Posterior cingulate gyrus (tissue), 11 donors: ENCODE measurements at regions not wholly inside any gene's neighbourhood (a gene's known extent, or its start where the extent isn't known, plus 50 kb on each side); places are given as distances from the start of the nearest gene placed in this dataset.
A peak's percentile ranks its signal among the peaks of the same experiment; 100 is the strongest.
"Not testable (repeated sequence)": the region's sequence is repeated elsewhere in the genome, so short reads cannot be mapped to it uniquely, and the experiment has no call there.

Experiments used
- DNase-seq, 10 donors: peaks; one replicate each; pipeline versions ENCODE4 v3.0.0 to v3.0.0-alpha.2; 2020 to 2021; ENCODE audit warnings: mixed read lengths in 3 of 10
- intact Hi-C: fragments of 100-400 bp; cut with DNase I; formaldehyde crosslinking; loops from one replicate; pipeline ENCODE4 v1.15.1; 2023

DNA sequence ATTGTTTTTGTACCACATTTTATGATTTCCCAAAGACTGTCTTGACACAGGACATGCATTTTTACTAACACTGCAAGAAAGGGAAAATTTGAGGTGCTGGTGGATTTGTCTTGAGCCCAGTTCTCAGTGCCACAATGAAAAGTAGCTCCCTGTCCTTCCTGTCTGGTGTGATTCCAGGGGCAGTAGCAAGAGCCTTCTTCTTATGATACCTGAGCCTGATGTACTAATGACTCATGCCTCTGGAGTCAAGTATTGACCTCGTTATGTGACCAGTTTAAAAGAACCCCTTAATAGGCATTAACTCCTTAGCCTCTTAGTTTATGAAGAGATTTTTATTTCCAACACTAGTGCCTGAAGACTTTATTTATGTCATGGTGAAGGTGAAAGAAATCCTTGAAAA lies 728.6 kb downstream of the SLC4A3 start:
- intact Hi-C loops: no loop called here
- DNase-seq: no peak

DNA sequence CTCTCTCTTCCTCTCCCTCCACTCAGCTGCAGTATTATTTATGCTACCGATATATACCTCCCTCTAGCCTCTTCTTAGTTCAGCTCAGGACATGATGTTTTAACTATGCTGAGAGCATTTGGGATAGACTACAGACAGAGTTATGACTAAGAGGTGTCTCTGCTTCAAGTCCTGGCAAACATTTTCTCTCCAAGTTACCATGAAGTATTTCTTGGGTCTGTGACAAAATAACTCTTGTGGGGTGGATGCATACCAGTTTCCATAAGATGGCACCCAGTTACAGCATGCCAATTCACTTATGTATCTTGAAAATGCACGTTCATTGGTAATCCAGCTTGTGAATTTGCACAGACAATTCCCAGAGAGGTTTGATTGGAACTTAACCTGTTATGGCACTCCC lies 737.6 kb downstream of the SLC4A3 start:
- DNase-seq: no peak
- intact Hi-C loops: no loop called here

DNA sequence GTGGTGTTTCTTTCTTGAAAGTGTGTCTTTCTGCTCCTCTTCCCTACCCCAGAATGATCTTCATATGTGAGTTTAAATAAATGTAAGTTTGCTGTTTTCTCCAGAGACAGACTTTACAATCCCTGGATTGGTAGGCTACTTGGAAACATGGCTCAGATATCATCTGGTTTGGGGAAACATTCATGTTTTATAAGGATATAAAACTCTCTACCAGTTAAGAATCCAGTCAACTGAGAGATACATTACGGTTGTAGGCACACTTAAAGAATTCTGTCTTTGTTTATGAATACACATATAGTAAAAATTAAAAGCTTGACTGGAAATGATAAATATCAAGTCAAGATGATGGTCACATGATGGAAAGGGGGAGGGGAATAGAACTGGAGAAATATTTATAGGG lies 739.3 kb downstream of the SLC4A3 start:
- DNase-seq: no peak
- intact Hi-C loops: no loop called here

DNA sequence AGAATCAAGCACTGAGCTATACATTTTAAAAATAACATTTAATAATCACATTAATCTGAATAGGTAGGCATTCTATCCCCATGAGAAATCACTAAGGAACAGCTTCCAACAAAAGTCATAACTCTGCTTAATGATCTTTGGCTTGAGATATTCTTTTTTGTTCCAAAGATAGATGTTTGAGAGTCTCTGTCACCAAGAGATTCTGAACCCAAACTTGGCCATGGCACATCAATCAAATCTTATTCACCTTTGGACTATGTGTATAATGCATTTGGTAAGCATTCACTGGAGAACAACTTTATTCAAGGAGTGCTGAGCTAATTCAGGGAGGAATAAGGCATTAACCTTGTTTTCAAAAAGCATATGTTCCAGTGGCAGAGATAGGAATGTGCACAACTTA lies 743.3 kb downstream of the SLC4A3 start:
- no peak for DNase-seq
- intact Hi-C loops: no loop called here

DNA sequence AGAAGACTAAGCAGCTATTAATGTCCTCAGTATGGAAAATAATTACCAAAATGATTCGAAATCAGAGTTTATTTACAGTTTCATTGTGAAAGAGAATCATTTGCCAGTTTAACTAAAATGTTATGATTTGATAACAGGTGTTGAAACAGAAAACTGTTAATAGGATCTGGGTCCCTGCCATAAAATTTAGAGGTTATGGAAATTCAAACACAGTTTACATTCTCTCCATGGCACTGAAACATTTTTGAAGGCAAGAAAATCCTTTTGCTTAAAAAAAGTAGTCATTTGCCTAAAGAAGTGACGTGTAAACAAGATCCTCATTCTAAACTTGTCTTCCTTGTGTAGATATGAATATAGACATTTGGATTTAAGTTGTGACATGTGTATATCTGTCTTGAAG lies 743.8 kb downstream of the SLC4A3 start:
- intact Hi-C loops: no loop called here

DNA sequence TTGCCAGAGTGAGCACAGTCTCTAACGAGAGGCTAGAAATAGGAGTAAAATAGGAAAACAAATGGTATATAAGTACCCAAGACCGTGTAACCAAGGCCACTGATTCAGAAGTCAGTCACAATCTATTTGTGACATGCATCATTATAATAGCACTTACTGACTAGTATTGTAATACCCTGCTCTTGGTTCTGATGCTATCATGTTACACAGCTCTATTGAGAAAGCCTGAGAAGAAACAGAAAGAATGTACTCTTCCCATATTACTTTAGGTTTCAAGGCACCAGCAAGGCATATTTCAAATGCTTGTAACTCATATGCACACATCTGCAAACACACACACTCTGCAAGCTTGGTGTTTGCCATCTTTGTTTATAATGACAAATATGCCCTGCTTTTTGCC lies 746.4 kb downstream of the SLC4A3 start:
- intact Hi-C loops: no loop called here
- no peak for DNase-seq

More for the DNA sequence above, 743.8 kb downstream of the SLC4A3 start:
- DNase-seq: no peak

DNA sequence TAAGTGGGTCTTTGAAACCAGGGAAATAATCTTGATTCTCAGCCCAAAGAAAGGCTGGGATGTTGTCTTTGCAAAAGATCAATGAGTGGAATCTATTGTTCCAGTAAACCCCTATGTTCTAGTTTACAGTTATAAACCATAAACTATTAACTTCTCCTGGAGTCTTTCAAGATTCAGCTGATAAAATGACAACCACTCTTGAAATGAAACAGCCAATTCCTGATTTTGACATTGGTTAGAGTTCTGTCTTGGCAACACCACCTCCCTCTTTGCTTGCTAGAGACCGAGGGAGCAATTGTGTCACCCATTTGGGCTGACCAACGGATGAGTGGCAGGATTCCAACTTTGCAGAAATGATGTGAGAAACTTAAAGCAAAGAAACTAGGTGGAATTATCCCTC lies 746.9 kb downstream of the SLC4A3 start:
- DNase-seq: no peak
- intact Hi-C loops: no loop called here

DNA sequence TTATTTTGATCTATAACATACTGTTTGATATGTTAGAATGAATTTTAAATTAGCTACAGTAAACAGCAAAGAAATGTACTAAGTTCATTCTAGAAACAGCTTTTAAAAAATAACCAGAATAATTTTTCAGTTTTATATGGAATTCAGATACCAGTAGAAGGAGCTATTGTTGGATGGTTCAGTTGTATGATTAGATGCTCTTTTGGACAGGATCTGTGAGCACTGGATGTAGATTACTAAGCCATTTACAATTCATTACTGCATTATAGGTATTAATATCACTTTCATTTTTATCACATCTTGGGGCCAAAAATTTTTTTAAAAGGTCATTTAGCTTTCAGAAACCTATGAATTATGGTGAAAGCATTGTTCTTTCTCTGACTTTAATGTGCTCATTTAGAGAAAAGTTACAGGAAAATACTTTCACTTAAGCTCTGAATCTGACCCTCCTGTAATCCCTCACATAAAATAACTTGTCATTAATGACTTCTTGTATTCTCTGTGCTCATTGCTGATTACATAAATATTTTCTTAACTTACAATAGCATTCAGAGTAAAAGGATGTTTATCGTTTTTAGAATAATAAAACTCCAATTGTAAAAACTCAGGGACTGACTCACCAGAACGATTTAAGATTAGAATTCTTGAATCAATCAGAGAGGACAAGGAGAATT lies 750.2 kb downstream of the SLC4A3 start:
- no peak for DNase-seq
- intact Hi-C loops: no loop called here

DNA sequence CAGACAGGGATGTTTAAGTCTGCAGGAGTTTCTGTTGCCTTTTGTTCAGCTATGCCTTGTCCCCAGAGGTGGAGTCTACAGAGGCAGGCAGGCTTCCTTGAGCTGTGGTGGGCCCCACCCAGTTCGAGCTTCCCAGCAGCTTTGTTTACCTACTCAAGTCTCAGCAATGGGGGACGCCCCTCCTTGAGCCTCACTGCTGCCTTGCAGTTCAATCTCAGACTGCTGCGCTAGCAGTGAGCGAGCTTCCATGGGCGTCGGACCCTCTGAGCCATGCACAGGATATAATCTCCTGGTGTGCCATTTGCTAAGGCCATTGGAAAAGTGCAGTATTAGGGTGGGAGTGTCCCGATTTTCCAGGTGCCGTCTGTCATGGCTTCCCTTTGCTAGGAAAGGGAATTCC lies 760.3 kb downstream of the SLC4A3 start:
- intact Hi-C loops: not testable (repeated sequence)
- peak in 1 of 10 donors; percentile 68 for DNase-seq

DNA sequence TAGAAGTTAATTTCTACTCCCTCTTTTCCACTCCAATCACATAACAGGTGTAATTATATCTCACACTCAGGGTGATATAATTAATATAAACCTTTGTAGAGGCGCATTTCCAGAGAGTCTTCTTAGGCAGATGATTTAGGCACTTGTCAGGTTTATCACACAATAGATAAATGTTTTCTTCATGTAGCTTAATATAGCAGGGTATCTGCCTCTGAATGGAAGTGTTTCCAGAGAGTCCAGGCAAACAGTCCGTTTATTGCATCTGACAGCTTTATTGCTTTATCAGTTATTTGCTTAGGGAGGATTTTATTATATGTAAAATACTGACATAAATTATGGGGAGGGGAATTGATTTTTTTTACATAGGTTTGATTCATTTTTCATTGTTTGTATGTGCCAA lies 766.3 kb downstream of the SLC4A3 start:
- intact Hi-C loops: no loop called here

DNA sequence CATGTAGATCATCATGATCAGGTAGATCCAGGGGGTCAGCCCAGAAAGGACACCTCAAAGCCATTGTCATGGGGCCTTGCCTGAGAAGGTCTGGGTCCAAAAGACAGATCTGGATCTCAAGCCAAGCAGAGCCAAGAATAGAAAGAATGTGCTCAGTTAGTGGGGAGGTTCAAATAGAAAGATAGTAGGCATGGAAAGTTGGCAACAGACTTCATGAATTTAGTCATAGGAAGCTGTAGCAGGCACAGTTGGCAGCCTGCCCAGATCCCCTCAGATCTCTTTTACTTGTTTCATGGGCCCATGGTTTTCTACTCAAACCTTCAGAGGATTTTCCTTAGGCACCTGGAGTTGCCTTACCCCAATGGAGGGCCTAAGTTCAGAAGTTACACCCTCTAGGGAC lies 767.0 kb downstream of the SLC4A3 start:
- intact Hi-C loops: no loop called here
- peak in 6 of 10 donors; percentile 11 to 76 (median 31) for DNase-seq

More for the DNA sequence above, 766.3 kb downstream of the SLC4A3 start:
- no peak for DNase-seq

DNA sequence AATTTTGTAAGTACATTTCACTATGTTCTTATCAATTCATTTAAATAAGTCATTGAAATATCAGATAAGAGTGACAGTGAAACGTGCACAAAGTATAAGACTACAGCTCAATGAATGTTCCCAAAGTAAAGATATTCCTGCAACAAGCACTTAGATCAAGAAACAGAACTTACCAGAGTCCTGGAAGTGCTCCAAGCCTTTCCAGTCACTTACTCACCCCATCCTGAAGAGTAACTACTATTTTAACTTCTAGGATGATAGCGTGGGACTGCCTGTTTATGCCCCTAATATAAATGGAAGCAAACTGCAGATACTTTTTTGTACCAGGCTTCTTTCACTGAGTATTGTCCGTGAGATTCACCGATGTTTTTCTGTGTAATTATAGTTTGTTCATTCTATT lies 768.9 kb downstream of the SLC4A3 start:
- DNase-seq: no peak
- intact Hi-C loops: no loop called here

DNA sequence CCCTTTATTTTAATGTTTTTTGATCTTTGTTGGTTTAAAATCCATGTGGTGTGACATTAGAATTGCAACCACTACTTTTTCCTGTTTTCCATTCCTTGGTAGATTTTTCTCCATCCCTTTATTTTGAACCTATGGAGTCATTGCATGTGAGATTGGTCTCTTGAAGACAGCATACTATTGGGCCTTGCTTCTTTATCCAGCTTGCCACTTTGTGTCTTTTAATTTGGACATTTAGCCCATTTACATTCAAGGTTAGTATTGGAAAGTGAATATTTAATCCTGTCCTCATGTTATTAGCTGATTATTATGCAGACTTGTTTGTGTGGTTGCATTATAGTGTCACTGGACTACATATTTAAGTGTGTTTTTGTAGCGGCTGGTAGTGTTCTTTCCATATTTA lies 782.9 kb downstream of the SLC4A3 start:
- intact Hi-C loops: no loop called here
- DNase-seq: no peak

DNA sequence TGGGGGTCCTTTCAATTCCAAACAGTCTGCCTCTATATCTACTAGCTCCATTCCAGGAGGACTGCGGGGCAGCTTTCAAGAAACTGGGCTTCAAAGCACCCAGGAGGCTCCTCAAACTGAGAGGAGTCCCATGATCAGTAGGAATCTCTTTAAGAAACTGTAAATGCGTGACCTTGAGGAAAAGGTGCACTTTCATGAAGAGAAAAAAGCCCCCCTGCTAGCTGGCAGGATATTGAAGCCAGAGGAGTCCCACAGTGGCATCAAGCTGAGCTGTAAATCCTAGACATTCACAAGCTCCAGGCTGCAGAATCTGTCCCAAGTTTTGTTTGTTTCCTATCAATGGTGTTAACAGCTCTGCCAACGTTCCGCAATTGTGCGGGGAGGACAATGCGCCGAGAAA lies 790.1 kb downstream of the SLC4A3 start:
- peak in 1 of 10 donors; percentile 62 for DNase-seq
- intact Hi-C loops: no loop called here

DNA sequence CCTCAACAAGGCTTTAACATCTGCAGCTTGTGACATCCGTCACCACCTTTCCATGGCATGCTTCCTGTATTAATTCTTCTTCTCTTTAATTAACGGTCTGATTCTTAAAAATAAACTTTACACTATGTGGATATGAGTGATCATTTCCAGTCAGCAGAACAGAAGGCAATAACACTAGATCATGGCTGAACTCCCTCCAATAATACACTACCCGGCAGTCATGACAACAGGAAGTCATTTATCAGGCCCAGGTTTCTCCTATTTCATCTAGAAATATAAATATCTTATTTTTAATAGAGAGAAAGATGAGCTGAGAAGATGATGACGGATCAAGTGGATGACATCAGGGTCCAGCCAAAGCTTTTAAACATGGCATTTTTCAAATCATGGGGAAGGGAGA lies 792.2 kb downstream of the SLC4A3 start:
- DNase-seq: no peak
- intact Hi-C loops: no loop called here

DNA sequence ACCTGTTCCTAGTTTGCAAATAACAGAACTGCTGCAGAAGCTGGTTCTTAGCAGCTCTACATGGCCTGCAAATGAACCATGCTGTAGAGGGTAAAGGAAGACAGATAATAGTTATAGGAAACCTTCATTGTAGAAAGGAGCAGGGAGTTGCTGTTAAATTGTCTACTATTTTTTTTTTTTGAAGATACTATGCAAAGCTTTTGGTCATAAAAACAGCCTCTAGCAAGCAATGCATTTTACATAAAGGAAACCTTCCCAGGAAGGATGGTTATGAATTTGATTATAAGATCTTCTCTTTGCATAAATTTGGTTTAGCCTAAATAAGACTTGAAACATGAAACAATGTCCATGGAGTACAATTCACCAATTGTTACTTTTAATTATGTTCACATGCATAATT lies 793.4 kb downstream of the SLC4A3 start:
- no peak for DNase-seq
- intact Hi-C loops: no loop called here

DNA sequence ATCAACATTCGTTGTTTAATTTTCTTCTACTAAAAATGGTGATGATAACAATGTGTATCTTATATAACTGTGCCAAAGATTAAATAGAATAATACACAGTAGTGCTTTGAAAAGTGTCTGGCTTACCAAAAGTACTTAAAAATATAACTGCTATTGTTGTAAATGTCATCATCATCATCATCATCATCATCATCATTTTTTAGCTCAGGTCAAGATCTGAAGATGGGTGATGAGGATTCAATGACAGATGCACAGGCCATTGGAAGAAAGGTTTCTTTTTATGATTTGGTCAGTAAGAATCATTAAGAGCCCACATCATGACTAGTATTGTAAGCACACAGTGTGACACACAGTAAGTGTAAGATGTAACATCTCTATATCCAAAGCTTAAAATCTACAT lies 795.2 kb downstream of the SLC4A3 start:
- no peak for DNase-seq
- intact Hi-C loops: no loop called here

DNA sequence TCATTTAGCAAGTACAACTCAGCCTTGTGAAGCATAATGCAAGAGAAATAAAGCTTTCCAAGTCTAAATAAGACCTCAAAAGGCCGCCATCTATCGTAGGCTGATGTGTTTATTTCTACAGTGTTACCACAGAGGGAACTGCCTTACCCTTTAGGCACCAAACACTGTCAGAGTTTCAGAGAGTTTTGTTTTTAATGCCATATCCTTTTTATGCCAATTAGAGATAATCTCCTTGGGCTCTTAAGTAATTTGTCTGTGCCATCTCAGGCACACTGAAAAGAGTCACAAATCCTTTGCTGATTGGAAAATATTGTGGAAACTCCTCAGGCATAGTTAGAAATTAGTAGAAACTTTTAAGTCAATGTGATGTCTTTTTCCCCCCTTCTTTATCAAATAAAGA lies 797.1 kb downstream of the SLC4A3 start:
- intact Hi-C loops: no loop called here
- no peak for DNase-seq

DNA sequence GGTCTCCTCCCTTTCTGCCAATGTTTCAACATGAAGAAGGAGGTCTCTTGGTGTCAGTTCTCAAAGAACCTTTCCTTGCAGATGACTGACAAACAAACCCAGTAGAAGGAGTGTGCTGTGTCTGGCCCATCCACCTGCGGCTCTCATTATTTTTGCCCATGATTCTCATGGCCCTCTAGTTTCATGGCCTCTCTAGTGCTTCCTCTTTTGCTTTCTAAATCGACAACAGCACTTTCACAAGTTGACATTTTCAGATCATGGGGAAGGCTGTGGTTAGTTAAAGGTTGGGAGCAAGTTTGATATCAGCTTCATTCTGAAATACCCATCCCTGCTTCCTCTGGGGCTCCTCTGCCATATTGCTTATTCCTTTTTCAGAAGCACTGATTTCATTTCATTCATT lies 805.2 kb downstream of the SLC4A3 start:
- DNase-seq: no peak
- intact Hi-C loops: no loop called here

DNA sequence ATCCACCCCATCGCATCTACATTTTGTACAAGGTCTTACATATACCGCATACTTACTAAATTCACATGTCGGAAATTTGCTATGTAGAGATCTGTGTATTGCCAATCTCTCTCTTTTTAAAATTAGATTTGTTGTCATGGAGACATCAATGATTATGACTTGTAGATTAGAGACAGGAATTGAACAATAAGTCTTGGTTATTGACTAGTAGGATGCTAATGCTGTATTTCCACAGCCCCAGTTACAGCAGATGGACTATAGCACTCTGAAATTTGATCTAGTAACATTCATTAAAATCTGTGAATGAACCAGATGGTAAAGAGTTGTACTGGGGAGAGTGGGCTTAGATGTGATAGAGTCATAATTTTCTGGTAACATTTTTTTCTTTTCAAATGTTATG lies 805.7 kb downstream of the SLC4A3 start:
- DNase-seq: no peak
- intact Hi-C loops: no loop called here

DNA sequence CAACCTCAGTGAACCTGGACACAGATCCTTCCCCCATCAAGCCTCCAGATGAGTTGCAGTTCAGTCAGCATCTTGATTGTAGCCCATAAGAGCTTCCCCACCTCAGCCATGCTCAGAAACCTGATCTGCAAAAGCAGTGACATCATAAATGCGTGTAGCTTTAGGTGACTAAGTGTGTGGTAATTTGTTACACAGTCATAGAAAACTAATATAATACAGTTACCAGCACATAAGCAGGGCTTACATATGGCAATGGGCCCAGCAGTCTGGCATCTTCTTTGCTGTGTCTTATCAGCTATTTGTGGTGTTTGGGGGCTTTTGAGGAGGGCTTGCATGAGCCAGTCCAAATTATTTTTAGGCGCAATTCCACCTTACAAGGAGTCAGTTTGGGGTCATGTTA lies 807.0 kb downstream of the SLC4A3 start:
- intact Hi-C loops: no loop called here
- DNase-seq: no peak

DNA sequence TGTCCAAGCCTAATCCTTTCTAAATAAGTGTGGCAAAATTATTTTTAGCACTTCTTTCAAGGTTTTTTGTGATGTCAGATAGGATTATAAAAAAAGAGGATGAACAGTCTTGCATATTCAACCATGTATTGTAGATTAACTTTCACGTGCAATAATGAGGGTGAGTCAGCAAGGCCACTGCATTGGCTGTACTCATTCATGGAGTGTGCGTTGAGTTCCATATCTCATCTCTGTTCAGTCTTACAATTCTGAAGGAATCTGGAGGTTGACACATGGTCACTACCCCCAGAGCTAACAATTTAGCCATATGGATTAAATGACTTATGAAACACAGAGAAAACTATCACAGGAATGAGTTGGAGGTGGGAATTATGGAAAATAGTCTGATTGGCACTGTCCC lies 810.5 kb downstream of the SLC4A3 start:
- intact Hi-C loops: no loop called here
- DNase-seq: no peak

DNA sequence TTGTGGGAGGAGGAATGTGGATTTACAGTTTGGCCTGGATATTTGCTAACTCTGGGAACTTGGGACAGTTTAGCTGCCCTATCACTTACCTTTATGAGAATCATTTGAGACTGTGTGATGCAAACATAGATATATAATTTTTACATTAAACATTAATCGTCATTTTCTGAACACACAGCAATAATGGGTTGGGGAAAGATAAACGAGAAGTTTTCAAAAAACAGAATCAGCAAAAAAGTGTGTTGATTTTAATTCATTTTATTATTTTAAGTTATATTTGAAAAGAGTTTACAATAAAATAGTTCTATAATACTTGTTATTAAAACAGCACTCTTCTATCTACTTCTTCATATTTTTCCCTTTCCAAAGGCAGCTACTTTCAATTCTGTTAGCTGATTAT lies 813.3 kb downstream of the SLC4A3 start:
- no peak for DNase-seq
- intact Hi-C loops: no loop called here
